SIG-M5 treated with dmso at 0.1 percent for 504 hours (cell line): ENCODE measurements at regions not wholly inside any gene's neighbourhood (a gene's known extent, or its start where the extent isn't known, plus 50 kb on each side); places are given as distances from the start of the nearest gene placed in this dataset.
"Not testable (repeated sequence)": the region's sequence is repeated elsewhere in the genome, so short reads cannot be mapped to it uniquely, and the experiment has no call there.

Experiments
- DNase-seq: peaks from one replicate; lab custom pipeline; 2025; ENCODE audit not compliant: unreplicated experiment; lab: John Stamatoyannopoulos, UW

DNA sequence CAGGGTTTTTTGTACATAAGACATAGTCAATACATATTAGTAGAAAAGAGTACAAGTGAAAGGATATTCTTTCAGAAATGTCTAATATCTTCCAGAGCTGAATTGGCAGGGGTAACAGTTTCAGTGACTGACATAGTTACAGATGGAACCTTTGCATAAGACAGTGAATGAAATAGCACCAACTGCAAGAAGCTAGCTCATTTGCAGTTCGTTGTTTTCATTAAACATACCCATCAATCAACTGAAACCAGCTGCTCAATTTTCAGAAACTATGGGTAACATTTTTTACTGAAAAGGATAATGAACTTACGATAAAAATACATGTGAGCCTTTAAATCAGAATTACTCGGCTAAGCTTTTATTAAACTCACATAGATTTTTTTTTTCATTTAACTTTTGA is 93.9 kb upstream of the EPHA3 start:
- no peak for DNase-seq

DNA sequence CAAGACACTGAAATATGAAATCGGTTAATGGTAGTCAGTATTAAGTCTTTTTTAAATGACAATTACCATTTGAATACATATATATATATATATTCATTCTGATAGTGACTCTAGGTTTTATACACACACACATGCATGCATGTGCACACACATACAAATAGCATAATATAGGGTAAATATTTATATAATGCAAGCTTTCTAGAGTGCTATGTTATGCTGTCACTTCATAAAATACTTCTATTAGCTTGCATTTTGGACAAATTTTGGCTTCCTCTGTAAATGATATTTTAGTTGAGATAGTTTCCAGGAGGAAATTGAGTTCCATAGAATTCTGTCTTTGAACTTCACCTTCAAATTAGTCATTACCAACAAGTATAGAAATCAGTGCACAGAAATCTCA is 89.9 kb upstream of the EPHA3 start:
- DNase-seq, result no peak

DNA sequence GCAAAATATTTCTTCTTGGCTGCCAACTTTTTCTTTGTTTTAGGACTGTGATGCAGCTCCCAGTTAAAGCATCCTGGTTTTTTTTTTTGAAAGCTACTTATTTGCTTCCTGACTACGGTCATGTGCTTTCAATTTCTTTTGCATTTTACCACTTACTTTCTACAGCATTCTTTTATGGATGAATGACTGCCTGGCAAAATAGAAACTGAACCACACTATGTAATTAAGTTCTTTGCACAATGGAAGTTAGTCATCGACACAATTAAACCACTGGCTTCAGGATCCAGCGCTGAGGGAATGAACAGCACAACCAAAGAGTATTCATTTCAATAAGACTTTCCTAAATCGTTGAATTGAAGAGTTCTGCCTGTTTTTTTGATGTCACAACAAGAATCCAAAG is 82.2 kb upstream of the EPHA3 start:
- no peak for DNase-seq

DNA sequence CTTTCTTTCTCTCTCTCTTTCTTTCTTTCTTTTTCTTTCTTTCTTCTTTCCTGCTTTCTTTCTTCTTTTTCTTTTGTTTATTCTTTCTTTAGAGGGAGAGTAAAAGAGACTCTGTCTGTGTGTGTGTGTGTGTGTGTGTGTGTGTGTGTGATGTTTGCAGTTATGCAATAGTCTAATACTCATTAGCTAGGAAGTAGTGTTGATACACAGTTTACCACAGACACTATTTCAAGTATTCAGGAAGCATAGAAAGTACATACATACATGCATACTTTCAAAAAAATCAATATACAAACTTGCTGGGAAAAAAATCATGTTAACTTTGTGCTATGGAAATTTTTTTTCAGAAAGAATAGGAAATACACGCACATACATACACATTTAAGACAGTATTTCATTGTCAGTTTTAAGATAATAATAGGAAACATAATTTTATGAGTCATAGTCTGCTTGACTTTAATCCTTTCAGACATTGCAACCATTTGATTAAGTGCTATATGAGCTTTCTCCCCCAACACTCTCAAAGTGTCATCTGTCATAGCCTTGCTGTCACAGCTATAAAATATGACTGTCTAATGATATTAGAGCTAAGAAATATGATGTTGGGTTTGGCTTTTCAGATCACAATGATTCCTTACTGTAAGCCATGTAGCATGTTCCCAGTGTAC is 74.9 kb upstream of the EPHA3 start:
- no peak for DNase-seq

- DNase-seq, result not testable (repeated sequence)
These were observed 72.7 kb upstream of the EPHA3 start for GRCh38 chr3:89034723-89035122.

DNA sequence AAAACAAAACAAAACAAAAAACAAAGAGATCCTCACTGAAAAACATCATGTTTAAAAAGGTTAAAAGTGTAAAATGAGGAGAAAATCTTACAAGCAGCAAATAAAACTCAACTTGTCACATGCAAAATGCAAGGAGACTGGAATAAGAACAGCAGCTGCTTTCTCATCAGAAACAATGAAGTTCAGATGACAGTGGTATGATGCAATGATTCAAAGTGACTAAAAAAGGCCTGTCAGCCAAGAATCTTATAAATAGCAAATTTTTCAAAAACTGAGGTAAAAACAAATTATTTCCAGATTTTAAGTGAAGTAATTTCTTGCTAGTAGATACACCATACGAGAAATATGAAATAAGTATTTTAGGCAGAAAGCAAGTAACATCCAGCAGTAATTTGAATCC is 68.6 kb upstream of the EPHA3 start:
- DNase-seq, result no peak

DNA sequence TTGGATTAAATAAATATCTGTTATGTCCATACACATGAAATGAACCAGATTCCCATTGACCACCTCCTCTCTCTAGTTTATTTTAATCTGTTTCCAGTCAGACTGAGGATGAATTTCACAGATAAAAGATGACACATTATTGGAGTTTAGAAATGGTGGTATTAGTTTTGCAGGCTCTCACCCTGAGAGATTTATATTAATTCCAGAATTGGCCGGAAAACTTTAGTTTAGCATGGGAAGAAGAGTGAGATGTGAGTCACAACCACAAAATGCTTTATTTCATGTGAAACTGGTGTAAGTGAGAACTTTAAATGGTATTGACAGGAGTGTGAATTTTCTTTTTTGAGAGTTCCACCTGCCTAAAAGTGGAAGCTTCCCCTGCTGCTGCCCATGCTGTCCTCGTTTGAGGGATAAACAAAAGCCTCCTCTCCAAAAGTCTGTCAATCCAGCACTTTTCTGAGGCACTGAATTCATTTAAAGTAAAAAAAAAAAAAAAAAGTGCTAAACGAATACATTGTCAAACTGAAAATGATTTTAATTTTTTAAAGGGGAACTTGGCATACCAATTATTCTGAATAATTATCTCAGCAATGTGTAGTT is 65.1 kb upstream of the EPHA3 start:
- DNase-seq, result no peak

DNA sequence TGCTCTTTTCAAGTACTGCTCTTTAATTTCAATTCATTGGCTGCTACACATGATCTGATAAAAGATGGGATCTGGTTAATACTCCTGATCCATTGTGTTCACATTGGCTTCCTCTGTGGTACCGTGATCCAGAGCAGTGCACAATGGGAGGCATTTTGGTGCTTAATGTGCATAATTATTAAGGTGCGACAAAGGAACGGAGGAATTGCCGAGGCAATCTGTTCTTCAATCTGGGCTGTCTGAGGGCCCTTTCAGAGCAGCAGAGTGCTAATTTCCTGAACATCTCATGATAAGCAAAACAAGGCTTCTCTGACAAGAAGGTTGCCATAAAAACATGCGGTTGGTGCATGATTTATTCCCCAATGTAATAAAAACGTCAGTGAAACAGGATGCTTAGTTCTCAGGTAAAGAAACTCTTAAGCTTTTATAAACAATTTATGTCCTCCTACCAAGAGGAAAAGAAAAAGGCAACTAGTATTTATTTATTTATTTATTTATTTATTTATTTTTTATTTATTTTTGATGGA is 64.0 kb upstream of the EPHA3 start:
- no peak for DNase-seq

DNA sequence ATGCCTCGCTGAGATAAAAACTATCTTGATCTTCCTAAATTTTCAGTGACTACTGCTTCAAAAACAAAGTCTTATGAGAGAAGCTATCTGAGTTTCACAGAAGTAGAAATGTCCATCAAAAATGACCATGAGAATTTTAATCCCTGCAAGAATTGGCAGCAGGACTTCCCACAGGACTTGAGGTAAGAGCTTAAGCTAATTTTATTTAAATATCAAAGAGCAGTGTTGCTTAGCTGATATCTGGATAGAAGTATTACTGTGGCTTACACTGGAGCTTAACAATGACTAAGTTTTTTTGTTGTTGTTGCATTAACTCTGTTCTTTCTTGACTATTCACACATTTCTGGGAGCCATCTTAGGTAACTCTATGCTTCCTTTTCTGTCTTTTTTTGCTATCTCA is 60.8 kb upstream of the EPHA3 start:
- DNase-seq, result no peak

DNA sequence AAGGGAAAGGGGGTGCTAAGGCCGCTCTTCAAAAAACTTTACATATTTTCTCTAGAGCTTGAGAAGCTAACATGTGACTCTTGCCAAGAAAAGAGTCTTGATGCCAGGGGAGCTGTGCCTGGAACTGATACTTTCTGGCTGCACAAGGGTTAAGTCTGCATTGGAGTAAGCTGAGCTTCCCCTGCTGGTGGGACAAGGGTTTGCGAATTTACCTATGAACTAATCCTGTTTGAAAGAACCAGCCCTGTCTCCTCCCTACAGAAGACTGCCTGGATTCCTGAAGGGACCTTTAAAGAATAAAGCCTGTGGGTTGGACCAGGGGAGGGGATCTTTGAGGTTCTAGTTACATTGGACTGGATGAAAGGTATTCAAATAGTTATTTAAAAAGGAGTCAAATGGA is 58.3 kb upstream of the EPHA3 start:
- no peak for DNase-seq

DNA sequence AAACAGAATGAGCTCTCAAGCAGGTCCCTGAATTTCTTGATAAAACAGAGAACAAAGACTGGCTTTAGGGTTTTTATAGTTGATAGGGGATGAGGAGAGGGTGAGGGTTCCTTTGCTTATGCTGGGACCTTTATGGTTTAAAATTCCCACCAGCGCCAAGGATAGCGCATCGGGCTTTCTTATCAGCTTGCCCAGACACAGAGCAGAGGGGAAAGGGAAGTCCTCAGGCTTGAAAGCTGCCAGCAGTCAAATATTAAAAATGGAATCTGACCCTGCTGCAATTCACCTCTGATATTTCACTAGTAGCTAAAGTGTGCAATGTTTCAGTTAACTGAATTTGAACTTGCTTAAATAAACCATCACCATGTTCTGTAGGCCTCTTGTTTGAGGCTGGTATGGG is 55.0 kb upstream of the EPHA3 start:
- DNase-seq, result no peak

DNA sequence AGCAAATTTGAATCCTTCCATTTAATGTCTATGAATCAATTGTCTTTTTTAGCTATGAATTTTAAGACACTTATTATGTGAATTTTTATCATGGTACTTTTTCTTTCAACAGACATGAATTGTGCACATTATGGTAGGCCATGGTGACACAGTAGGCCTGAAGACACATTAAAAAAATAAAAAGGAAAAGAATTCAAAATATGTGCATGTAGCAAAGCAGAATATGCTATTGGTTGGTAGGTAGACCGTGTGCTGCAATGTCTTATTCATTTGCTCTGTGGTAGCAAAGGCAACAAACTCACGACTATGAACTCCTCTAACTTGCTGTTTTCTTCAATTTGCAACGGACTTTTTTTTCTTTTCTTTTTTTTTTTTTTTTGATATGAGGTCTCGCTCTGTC is 50.0 kb upstream of the EPHA3 start:
- no peak for DNase-seq
